Activated CD4-positive, alpha-beta memory T cell treated with anti-CD3 and anti-CD28 coated beads for 36 hours (primary cell): ENCODE measurements at regions not wholly inside any gene's neighbourhood (a gene's known extent, or its start where the extent isn't known, plus 50 kb on each side); places are given as distances from the start of the nearest gene placed in this dataset.

Experiments used
- CTCF ChIA-PET: fragments of 350-600 bp; sonication (Branson Sonifier 250); formaldehyde crosslinking; loops from one replicate; lab custom pipeline; 2021; ENCODE audit warnings: antibody characterized with exemption, inconsistent platforms; lab: Charles Lee
- POLR2A ChIA-PET: fragments of 350-600 bp; sonication (Branson Sonifier 250); formaldehyde crosslinking; loops from one replicate; lab custom pipeline; 2021; ENCODE audit warnings: antibody characterized with exemption; lab: Charles Lee
- DNase-seq: peaks from one replicate; pipeline ENCODE4 v3.0.0-alpha.2; 2020
- H3K27ac Mint-ChIP-seq: one replicate; pipeline ENCODE4 v1.8.0; 2021; ENCODE audit warnings: mixed read lengths
- H3K27me3 Mint-ChIP-seq: one replicate; pipeline ENCODE4 v1.8.0; 2021; ENCODE audit warnings: mixed read lengths
- H3K36me3 Mint-ChIP-seq: one replicate; pipeline ENCODE4 v1.8.0; 2021; ENCODE audit warnings: mixed read lengths
- H3K4me1 Mint-ChIP-seq: one replicate; pipeline ENCODE4 v1.8.0; 2021; ENCODE audit warnings: low read depth, mixed read lengths
- H3K4me3 Mint-ChIP-seq: one replicate; pipeline ENCODE4 v1.8.0; 2021; ENCODE audit warnings: mild to moderate bottlenecking, mixed read lengths
- H3K9me3 Mint-ChIP-seq: one replicate; pipeline ENCODE4 v1.8.0; 2021; ENCODE audit warnings: mixed read lengths
- intact Hi-C: fragments of 100-400 bp; cut with micrococcal nuclease; formaldehyde crosslinking; loops from one replicate; pipeline ENCODE4 v1.15.1; 2023

DNA sequence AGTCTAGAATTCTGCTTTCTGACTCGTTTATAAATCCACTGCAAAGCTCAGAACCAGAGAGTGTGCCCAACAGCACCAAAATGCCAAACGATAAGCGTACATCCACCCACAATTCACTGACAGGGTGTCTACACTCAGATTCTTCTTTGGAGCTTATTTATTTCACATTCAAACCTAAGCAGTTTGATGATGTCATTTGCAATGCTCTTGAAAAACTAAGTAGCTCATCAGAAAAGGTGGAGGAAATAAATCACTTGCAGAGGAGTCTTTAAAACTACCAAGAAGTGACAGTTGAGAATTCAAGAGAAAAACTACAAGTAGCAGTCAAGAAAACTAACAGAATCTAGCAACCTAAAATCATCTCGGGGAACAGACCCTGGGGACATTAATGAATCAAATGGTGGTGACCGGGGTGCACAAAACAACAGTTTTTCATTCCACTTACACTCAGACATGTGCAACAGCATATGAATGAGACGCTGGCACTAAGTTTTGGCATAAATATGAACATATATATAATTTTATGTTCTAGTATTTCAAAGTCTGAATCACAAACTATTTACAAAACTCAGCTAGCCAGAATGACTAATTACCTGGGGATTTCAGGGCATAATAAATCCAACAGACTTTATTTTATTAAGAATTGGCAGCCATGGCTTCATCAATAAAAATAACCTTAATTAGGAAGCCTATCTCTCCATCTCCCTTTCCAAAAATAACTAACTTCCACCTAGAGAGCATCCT, 119.4 kb downstream of the SIPA1L2 start:
- no peaks in the 10 kb centered on the region for H3K4me1 Mint-ChIP-seq
- H3K36me3 Mint-ChIP-seq, result peaks cover 9% of the 10 kb centered on the region
- H3K27ac Mint-ChIP-seq, result no peak overlapping the region
- CTCF ChIA-PET, result no interaction called here
- H3K4me3 Mint-ChIP-seq, result no peak overlapping the region
- intact Hi-C loops, result no loop called here
- no peak for DNase-seq
- no peaks in the 10 kb centered on the region for H3K9me3 Mint-ChIP-seq
- H3K27me3 Mint-ChIP-seq, result peaks cover 3% of the 10 kb centered on the region
- POLR2A ChIA-PET, result no interaction called here

DNA sequence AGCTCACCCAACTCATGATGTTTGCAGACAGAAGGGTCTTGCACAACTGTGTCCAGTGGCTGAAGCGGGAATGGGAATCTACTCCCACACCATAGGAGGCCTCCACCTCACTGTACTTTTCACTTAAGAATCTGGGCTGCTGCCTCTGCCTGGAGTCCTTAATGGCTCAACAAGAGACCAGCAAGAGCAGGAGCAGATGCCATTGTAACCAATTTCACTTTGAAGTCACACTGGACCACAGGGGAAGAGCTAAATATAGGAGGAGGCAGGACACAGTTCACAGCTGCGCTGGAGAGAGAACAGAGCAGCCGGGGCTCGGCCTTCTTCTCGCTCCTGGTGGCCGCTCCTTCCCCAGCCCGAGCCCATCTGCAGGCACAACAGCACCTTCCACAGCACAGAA, 120.4 kb downstream of the SIPA1L2 start:
- ChIA-PET POLR2A (no interaction called here), CTCF (no interaction called here)
- Mint-ChIP-seq H3K36me3 (peaks cover 7% of the 10 kb centered on the region), H3K4me3 (no peak overlapping the region), H3K4me1 (no peaks in the 10 kb centered on the region), H3K27me3 (peaks cover 3% of the 10 kb centered on the region), H3K27ac (no peak overlapping the region), H3K9me3 (no peaks in the 10 kb centered on the region)
- DNase-seq, result no peak
- intact Hi-C loops, result no loop called here

DNA sequence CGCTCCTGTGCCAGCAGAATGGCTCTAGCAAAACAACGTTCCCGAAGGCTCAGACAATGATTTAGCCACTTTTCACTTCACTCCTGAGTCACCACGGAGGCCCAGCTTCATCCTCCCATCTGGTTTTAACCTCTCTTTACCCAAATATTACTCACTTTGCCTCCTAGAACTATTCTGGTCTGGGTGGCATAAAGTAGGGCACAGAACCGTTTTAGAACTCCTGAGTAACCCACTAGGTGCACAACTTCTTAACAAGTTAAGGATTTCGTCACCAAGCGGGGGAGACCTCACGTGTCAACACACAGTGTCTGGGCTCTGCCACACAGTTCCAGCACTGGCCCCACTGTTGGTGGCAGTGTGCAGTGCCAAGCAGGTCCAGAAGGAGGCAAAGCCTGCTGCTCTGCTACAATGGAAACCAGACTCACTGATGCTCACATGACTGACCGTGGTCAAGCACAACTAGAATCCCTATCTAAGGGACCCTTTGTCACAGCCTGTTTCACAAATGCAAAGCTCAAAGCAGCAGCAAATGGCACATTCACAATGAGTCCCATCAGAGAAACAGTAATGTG, 121.7 kb downstream of the SIPA1L2 start:
- H3K4me1 Mint-ChIP-seq, result no peaks in the 10 kb centered on the region
- H3K9me3 Mint-ChIP-seq, result no peaks in the 10 kb centered on the region
- no peak overlapping the region for H3K27ac Mint-ChIP-seq
- intact Hi-C loops, result no loop called here
- no peak overlapping the region for H3K4me3 Mint-ChIP-seq
- peaks cover under 1% of the 10 kb centered on the region for H3K36me3 Mint-ChIP-seq
- CTCF ChIA-PET, result no interaction called here
- POLR2A ChIA-PET, result no interaction called here
- H3K27me3 Mint-ChIP-seq, result peaks cover 3% of the 10 kb centered on the region
- no peak for DNase-seq

DNA sequence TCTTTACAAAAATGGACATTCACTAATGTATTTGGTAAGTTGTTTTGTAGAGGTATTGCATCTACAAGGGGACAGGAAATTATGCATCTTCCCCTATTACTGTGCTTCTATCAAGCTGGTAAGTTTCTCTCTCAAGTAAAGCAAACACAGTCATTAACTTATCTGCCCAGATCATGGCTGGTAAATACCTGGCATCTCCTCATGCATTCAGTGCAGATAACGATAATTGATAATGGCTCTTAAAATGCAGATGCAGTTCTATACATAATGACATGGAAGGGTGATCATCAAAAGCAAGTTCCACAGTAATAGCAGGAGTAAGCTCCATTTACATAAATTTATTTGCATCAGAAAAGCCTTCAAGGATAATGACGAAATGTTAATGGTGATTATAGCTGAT, 122.4 kb downstream of the SIPA1L2 start:
- POLR2A ChIA-PET, result no interaction called here
- Mint-ChIP-seq H3K27ac (no peak overlapping the region), H3K36me3 (no peaks in the 10 kb centered on the region), H3K9me3 (no peaks in the 10 kb centered on the region), H3K4me1 (no peaks in the 10 kb centered on the region), H3K4me3 (no peak overlapping the region), H3K27me3 (peaks cover 3% of the 10 kb centered on the region)
- DNase-seq, result no peak
- CTCF ChIA-PET, result no interaction called here
- intact Hi-C loops, result no loop called here

GRCh38 chr1:232505884-232506283, 124.0 kb downstream of the SIPA1L2 start:
- no peaks in the 10 kb centered on the region for H3K36me3 Mint-ChIP-seq
- intact Hi-C loops, result no loop called here

GRCh38 chr1:232504651-232505050, 125.3 kb downstream of the SIPA1L2 start:
- DNase-seq, result no peak
- no peak overlapping the region for H3K4me3 Mint-ChIP-seq
- H3K9me3 Mint-ChIP-seq, result no peaks in the 10 kb centered on the region
- no peak overlapping the region for H3K27ac Mint-ChIP-seq
- no peaks in the 10 kb centered on the region for H3K36me3 Mint-ChIP-seq
- ChIA-PET CTCF (interaction anchor here (0.7 kb wide), 2 partner anchors 26 to 675 kb away, joined by 4 to 5 read pairs; no protein-coding TSS in a partner anchor), POLR2A (no interaction called here)
- intact Hi-C loops, result no loop called here
- no peaks in the 10 kb centered on the region for H3K4me1 Mint-ChIP-seq
- no peaks in the 10 kb centered on the region for H3K27me3 Mint-ChIP-seq

More at GRCh38 chr1:232505884-232506283, 124.0 kb downstream of the SIPA1L2 start:
- no peak for DNase-seq
- Mint-ChIP-seq H3K27me3 (no peaks in the 10 kb centered on the region), H3K27ac (no peak overlapping the region), H3K4me1 (no peaks in the 10 kb centered on the region), H3K9me3 (no peaks in the 10 kb centered on the region), H3K4me3 (no peak overlapping the region)
- POLR2A ChIA-PET, result no interaction called here
- CTCF ChIA-PET, result no interaction called here

- no peaks in the 10 kb centered on the region for H3K36me3 Mint-ChIP-seq
- ChIA-PET CTCF (no interaction called here), POLR2A (no interaction called here)
- no peaks in the 10 kb centered on the region for H3K4me1 Mint-ChIP-seq
- intact Hi-C loops, result no loop called here
- no peak overlapping the region for H3K27ac Mint-ChIP-seq
- no peak overlapping the region for H3K4me3 Mint-ChIP-seq
- no peaks in the 10 kb centered on the region for H3K9me3 Mint-ChIP-seq
- no peak for DNase-seq
- no peaks in the 10 kb centered on the region for H3K27me3 Mint-ChIP-seq
Measured at GRCh38 chr1:232503497-232503896, 126.4 kb downstream of the SIPA1L2 start.

- Mint-ChIP-seq H3K27me3 (no peaks in the 10 kb centered on the region), H3K4me3 (no peak overlapping the region), H3K36me3 (no peaks in the 10 kb centered on the region), H3K9me3 (no peaks in the 10 kb centered on the region), H3K4me1 (no peaks in the 10 kb centered on the region), H3K27ac (no peak overlapping the region)
- CTCF ChIA-PET, result no interaction called here
- intact Hi-C loops, result no loop called here
- POLR2A ChIA-PET, result no interaction called here
- DNase-seq, result no peak
Measured at GRCh38 chr1:232501854-232502253, 128.1 kb downstream of the SIPA1L2 start.

GRCh38 chr1:232499188-232499587, 130.7 kb downstream of the SIPA1L2 start:
- Mint-ChIP-seq H3K4me3 (no peak overlapping the region), H3K27ac (no peak overlapping the region), H3K4me1 (no peaks in the 10 kb centered on the region), H3K36me3 (no peaks in the 10 kb centered on the region), H3K9me3 (no peaks in the 10 kb centered on the region), H3K27me3 (no peaks in the 10 kb centered on the region)
- ChIA-PET POLR2A (interaction anchor here (0.6 kb wide), 1 partner anchor 331 kb away, joined by 4 read pairs; no protein-coding TSS in a partner anchor), CTCF (no interaction called here)
- no peak for DNase-seq
- intact Hi-C loops, result no loop called here

DNA sequence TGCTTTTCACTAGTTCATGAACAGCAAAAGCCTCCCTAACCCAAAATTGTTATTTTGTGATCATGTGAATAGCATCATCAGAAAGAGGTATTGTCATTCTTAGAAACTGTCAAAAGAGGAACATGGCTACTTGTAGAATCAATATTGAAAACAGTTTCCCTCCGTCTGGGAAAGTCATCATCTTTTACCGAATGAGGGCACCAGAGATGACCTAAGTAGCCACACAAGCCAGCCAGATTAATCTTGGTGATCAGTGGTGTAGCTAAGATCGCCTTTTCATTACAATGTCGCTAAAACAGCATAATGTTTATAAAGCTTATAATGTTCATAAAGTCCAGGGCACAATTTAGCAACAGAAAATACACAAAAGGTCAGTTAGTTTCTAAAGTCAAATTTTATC, 136.1 kb downstream of the SIPA1L2 start:
- ChIA-PET POLR2A (no interaction called here), CTCF (no interaction called here)
- intact Hi-C loops, result no loop called here

DNA sequence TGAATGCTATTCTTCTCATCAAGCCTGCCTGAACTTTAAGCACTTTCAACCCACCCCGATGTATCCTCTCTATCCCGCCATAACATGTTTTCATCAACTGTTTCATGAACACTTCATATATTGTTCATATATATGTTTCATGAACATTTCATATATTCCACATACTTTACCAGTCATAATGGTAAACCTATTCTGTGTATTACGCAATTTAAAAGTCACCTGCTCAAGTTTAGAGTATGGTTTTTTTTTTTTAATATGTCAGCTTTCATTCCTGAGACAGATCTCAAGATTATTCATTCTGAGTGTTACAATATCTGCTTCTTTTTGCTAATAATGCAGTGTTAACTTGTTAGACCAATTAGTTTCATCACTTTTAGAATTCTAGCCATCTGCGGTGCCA, 140.7 kb downstream of the SIPA1L2 start:
- peaks cover 4% of the 10 kb centered on the region for H3K4me1 Mint-ChIP-seq
- DNase-seq, result no peak
- H3K9me3 Mint-ChIP-seq, result no peaks in the 10 kb centered on the region
- peaks cover 14% of the 10 kb centered on the region for H3K36me3 Mint-ChIP-seq
- intact Hi-C loops, result no loop called here
- H3K4me3 Mint-ChIP-seq, result no peak overlapping the region
- no peak overlapping the region for H3K27ac Mint-ChIP-seq
- ChIA-PET POLR2A (no interaction called here), CTCF (no interaction called here)
- no peaks in the 10 kb centered on the region for H3K27me3 Mint-ChIP-seq

More for the DNA sequence above, 136.1 kb downstream of the SIPA1L2 start:
- Mint-ChIP-seq H3K4me3 (no peak overlapping the region), H3K4me1 (no peaks in the 10 kb centered on the region), H3K27ac (no peak overlapping the region), H3K36me3 (peaks cover 14% of the 10 kb centered on the region), H3K27me3 (no peaks in the 10 kb centered on the region), H3K9me3 (no peaks in the 10 kb centered on the region)
- no peak for DNase-seq

DNA sequence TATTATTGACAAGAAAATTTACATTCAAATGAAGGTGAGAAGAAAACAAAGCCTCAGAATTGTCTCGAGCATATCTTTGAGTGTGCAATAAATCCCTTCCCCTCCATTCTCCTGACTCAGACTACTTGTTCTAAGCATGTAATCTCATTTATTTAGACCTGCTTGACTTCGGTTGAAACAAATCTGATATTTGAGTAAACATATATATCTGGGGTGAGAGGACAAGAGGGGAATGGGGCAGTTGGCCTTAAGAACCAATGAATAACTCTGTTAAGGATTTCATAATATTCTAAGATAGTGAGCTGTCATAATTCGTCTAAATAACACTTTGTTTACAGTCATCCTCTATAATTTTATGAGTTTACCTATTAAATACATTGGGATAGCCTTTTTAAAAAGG, 142.7 kb downstream of the SIPA1L2 start:
- peaks cover 22% of the 10 kb centered on the region for H3K36me3 Mint-ChIP-seq
- intact Hi-C loops, result no loop called here
- CTCF ChIA-PET, result interaction anchor here (0.6 kb wide), 1 partner anchor 543 kb away, joined by 3 read pairs; no protein-coding TSS in a partner anchor
- no peak for DNase-seq
- no peaks in the 10 kb centered on the region for H3K9me3 Mint-ChIP-seq
- POLR2A ChIA-PET, result no interaction called here
- no peaks in the 10 kb centered on the region for H3K27me3 Mint-ChIP-seq
- H3K4me1 Mint-ChIP-seq, result peaks cover 4% of the 10 kb centered on the region
- H3K27ac Mint-ChIP-seq, result no peak overlapping the region
- H3K4me3 Mint-ChIP-seq, result no peak overlapping the region
